ENCODE measurements at regions not wholly inside any gene's neighbourhood (a gene's known extent, or its start where the extent isn't known, plus 50 kb on each side); places are given as distances from the start of the nearest gene placed in this dataset.
"Not testable (repeated sequence)": the region's sequence is repeated elsewhere in the genome, so short reads cannot be mapped to it uniquely, and the experiment has no call there.

DNA sequence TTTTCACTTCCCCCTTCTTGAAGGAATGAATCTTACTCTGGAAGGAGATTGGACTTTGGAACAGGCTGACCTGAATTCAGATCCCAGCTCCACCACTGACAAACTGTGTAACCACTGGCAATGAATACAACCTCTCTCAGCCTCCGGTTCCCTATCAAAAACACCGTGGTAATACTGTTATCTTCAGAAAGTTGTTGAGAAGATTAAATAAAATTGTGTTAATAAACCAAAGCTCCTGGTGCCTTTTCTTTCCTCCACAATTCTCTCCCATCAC, 99.7 kb upstream of the RAI14 start:
- Histone ChIP-seq H3K79me2 (ENCODE audit: control insufficient read depth, insufficient read depth, low read length) (no peaks in the 10 kb centered on the region), H3K27me3 (ENCODE audit: control insufficient read depth in 2 of 2, insufficient read depth in 2 of 2, low read length in 2 of 2) (no peaks in the 10 kb centered on the region), H3K9me3 (replicated peaks; ENCODE audit: control insufficient read depth, insufficient read depth, low read length) (no peaks in the 10 kb centered on the region), H3K4me1 (ENCODE audit: control insufficient read depth, extremely low read depth, insufficient read depth, low read length) (no peaks in the 10 kb centered on the region), H3K27ac (ENCODE audit: insufficient read depth, low read depth, low read length) (no peak overlapping the region), H3K36me3 (ENCODE audit: control insufficient read depth in 2 of 2, extremely low read depth in 1 of 2, insufficient read depth in 2 of 2, low read length in 2 of 2) (no peaks in the 10 kb centered on the region), H3K4me3 (replicated peaks in 1 of 3; ENCODE audit: insufficient read depth in 1 of 3, low read depth in 1 of 3, low read length in 3 of 3) (no peak overlapping the region), H3K4me2 (ENCODE audit: insufficient read depth, low read length) (no peak overlapping the region), H3K9ac (replicated peaks; ENCODE audit: extremely low read depth, insufficient read depth, low read length) (no peak overlapping the region), H3K9me1 (replicated peaks; ENCODE audit: control insufficient read depth, extremely low read depth, insufficient read depth, low read length) (no peaks in the 10 kb centered on the region), H2AFZ (ENCODE audit: low read depth, low read length) (no peak overlapping the region), H4K20me1 (replicated peaks; ENCODE audit: control insufficient read depth, extremely low read depth, insufficient read depth, low read length) (no peaks in the 10 kb centered on the region)
- dilution Hi-C loops (cut with MboI; ENCODE audit: extremely low pct_ligation_motif_present, low sequenced_read_pairs) (no loop called here), intact Hi-C loops (cut with micrococcal nuclease) (no loop called here)
- POLR2A ChIA-PET: no interaction called here
- CTCF ChIA-PET: interaction anchor here (1.7 kb wide), 2 partner anchors 9 to 18 kb away, joined by 6 read pairs; no protein-coding TSS in a partner anchor
- no peak for TF ChIP-seq JUN (IDR thresholded peaks at IDR 0.05; ENCODE audit: borderline replicate concordance, insufficient read depth, insufficient read length, low read depth)
- no peak for TF ChIP-seq MYC (IDR thresholded peaks at IDR 0.05; ENCODE audit: low read depth, low read length)
- no peak for TF ChIP-seq POLR2AphosphoS5 (IDR thresholded peaks at IDR 0.05; ENCODE audit: insufficient read depth, low read depth, low read length)
- no peak for TF ChIP-seq EZH2 (IDR thresholded peaks at IDR 0.05; ENCODE audit: borderline replicate concordance, low read depth, low read length, severe bottlenecking)
- no peak for TF ChIP-seq CTCF (IDR thresholded peaks at IDR 0.05; ENCODE audit: extremely low read depth in 1 of 2, insufficient read depth in 1 of 2, low read depth in 1 of 2, low read length in 2 of 2)
- TF ChIP-seq POLR2A (IDR thresholded peaks at IDR 0.05; ENCODE audit: low read depth, low read length): no peak
- no peak for TF ChIP-seq FOS (IDR thresholded peaks at IDR 0.05; ENCODE audit: borderline replicate concordance, insufficient read depth, low read length)
- no peak for TF ChIP-seq GATA2 (IDR thresholded peaks at IDR 0.05; ENCODE audit: insufficient read depth, insufficient read length, low read depth, low read length)
- TF ChIP-seq, protein P1, sequence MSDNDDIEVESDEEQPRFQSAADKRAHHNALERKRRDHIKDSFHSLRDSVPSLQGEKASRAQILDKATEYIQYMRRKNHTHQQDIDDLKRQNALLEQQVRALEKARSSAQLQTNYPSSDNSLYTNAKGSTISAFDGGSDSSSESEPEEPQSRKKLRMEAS (IDR thresholded peaks at IDR 0.05; ENCODE audit: insufficient read depth, insufficient read length): no peak
- DNase-seq (ENCODE audit: low read depth, low spot score) (no peak), FAIRE-seq (no peak)
- no TSS peak for BruUV-seq (replicated peaks)

DNA sequence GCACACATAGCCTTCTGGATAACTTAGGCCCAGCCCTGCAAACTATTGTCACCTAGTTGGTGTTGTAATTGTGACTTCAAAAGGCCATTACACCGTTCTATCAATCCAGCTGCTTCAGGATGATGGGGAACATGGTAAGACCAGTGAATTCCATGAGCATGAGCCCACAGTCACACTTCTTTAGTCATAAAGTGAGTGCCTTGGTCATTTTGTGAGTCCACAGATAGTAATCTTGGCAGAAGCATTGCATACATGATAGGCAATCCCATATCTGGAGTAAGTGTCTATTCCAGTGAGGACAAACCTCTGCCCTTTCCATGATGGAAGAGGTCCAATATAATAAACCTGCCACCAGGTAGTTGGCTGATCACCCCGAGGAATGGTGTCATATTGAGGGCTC, 94.5 kb upstream of the RAI14 start:
- H3K79me2 ChIP-seq (ENCODE audit: control insufficient read depth, insufficient read depth, low read length); H3K9me1 ChIP-seq (replicated peaks; ENCODE audit: control insufficient read depth, extremely low read depth, insufficient read depth, low read length); H3K36me3 ChIP-seq (ENCODE audit: control insufficient read depth in 2 of 2, extremely low read depth in 1 of 2, insufficient read depth in 2 of 2, low read length in 2 of 2); H4K20me1 ChIP-seq (replicated peaks; ENCODE audit: control insufficient read depth, extremely low read depth, insufficient read depth, low read length); H3K4me2 ChIP-seq (ENCODE audit: insufficient read depth, low read length); H3K27ac ChIP-seq (ENCODE audit: insufficient read depth, low read depth, low read length); POLR2A ChIA-PET; H3K9ac ChIP-seq (replicated peaks; ENCODE audit: extremely low read depth, insufficient read depth, low read length); DNase-seq (ENCODE audit: low read depth, low spot score); H3K27me3 ChIP-seq (ENCODE audit: control insufficient read depth in 2 of 2, insufficient read depth in 2 of 2, low read length in 2 of 2); BruUV-seq (replicated peaks); CTCF ChIA-PET; dilution Hi-C loops (cut with MboI; ENCODE audit: extremely low pct_ligation_motif_present, low sequenced_read_pairs); intact Hi-C loops (cut with micrococcal nuclease); FAIRE-seq; H2AFZ ChIP-seq (ENCODE audit: low read depth, low read length); H3K4me3 ChIP-seq (replicated peaks in 1 of 3; ENCODE audit: insufficient read depth in 1 of 3, low read depth in 1 of 3, low read length in 3 of 3); H3K9me3 ChIP-seq (replicated peaks; ENCODE audit: control insufficient read depth, insufficient read depth, low read length); H3K4me1 ChIP-seq (ENCODE audit: control insufficient read depth, extremely low read depth, insufficient read depth, low read length): not testable (repeated sequence)
